Ovary (tissue), 7 donors: ENCODE measurements at regions not wholly inside any gene's neighbourhood (a gene's known extent, or its start where the extent isn't known, plus 50 kb on each side); places are given as distances from the start of the nearest gene placed in this dataset.

Experiments used
- DNase-seq, 5 donors: peaks; one replicate each; pipeline ENCODE4 v3.0.0-alpha.2; 2019 to 2020
- H3K27ac ChIP-seq, 2 donors: fragments of 200-600 bp; one replicate each; pipeline versions ENCODE4 v1.5.1 to v1.8.0; 2019 to 2022
- H3K27me3 ChIP-seq: fragments of 200-600 bp; one replicate; pipeline ENCODE4 v1.8.0; 2022
- H3K36me3 ChIP-seq: fragments of 200-600 bp; sonication (generic); one replicate; pipeline ENCODE4 v1.5.1; 2019
- H3K4me1 ChIP-seq: one replicate; pipeline ENCODE4 v1.8.1; 2013; ENCODE audit warnings: mild to moderate bottlenecking, moderate library complexity; ENCODE audit not compliant: insufficient read depth
- H3K4me3 ChIP-seq: fragments of 200-600 bp; sonication (generic); one replicate; pipeline ENCODE4 v1.5.1; 2017
- H3K9me3 ChIP-seq, 2 donors: fragments of 200-600 bp in 1 of 2; sonication (generic) in 1 of 2; one replicate each; pipeline versions ENCODE4 v1.5.1 to v1.8.1; 2013 to 2019; ENCODE audit warnings: mild to moderate bottlenecking in 1 of 2, moderate library complexity in 1 of 2
- CTCF ChIP-seq, 3 donors: fragments of 450-650 bp in 2 of 3; fragments of 200-600 bp in 1 of 3; IDR thresholded peaks; one replicate each; pipeline versions ENCODE4 v1.5.1 to v1.8.0; 2016 to 2022; ENCODE audit warnings: antibody characterized with exemption in 3 of 3, mild to moderate bottlenecking in 1 of 3
- EP300 ChIP-seq: sonication (generic); formaldehyde crosslinking; IDR thresholded peaks from one replicate; pipeline ENCODE4 v1.6.1; 2017; ENCODE audit warnings: antibody characterized with exemption
- POLR2A ChIP-seq: fragments of 450-650 bp; IDR thresholded peaks from one replicate; pipeline ENCODE4 v1.6.1; 2017; ENCODE audit warnings: antibody characterized with exemption, mild to moderate bottlenecking, moderate library complexity
- WGBS, 3 donors: extraction: QIAGEN DNeasy Blood & Tissue Kit in 1 of 3; methylation state at CpG; one replicate each; pipeline versions ENCODE4 v1.1.5 to v1.1.7; 2013 to 2017; 5-methylcytosine and 5-hydroxymethylcytosine counted together
- intact Hi-C, 4 donors: fragments of 100-400 bp; cut with DNase I; formaldehyde crosslinking; loops; one replicate each; pipeline versions ENCODE4 v1.11.0 to v1.15.1; 2022 to 2023
- donor health status: DM: no; HTN: no; CAD: no; lungs with moderate emphysema.
- donor health status: DM: no; HTN: no; CAD: no.
- donor health status: Bipolar disorder and iron deficiency.
- donor health status: DM: no; HTN: no; CAD: no.
- donor health status: DM: yes; HTN: yes; CAD: no.

- H3K4me1 ChIP-seq: no peaks in the 10 kb centered on the region
- no peak overlapping the region for H3K4me3 ChIP-seq
- no peak for DNase-seq
- WGBS, 3 donors: 64 to 82% (median 73%) methylated on average over 3 of the region's 3 CpGs
- TF ChIP-seq POLR2A (no peak), CTCF (IDR thresholded peaks at IDR 0.05) (no peak), EP300 (no peak)
- no peaks in the 10 kb centered on the region for H3K9me3 ChIP-seq
- H3K27me3 ChIP-seq: no peaks in the 10 kb centered on the region
- H3K36me3 ChIP-seq: no peaks in the 10 kb centered on the region
- no peak overlapping the region for H3K27ac ChIP-seq
- intact Hi-C loops: no loop called here
Measured at GRCh38 chr11:39917256-39917655, 1542.2 kb downstream of the LRRC4C start.

DNA sequence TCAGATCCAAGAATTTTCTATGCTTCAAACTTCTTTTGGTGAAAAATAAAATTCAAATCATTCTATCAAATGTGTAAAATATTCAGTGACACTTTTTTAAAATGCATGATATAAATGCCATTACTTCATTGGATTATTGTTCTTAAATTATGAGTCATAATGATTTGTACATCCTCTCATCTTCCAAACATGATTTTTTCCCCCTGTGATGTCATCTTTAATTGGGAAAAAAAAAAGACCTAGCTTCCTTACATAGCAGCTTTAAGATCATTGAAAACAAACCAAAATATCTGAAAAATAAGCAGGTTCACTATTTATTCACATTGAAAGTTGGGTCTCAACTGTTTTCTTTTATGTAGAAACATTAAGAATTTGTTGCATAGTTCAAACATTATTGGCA is 1549.4 kb downstream of the LRRC4C start:
- Histone ChIP-seq H3K36me3 (no peaks in the 10 kb centered on the region), H3K4me1 (no peaks in the 10 kb centered on the region), H3K4me3 (no peak overlapping the region), H3K27ac (no peak overlapping the region), H3K27me3 (no peaks in the 10 kb centered on the region), H3K9me3 (no peaks in the 10 kb centered on the region)
- TF ChIP-seq CTCF (IDR thresholded peaks at IDR 0.05) (no peak), EP300 (no peak), POLR2A (no peak)
- no peak for DNase-seq
- intact Hi-C loops: no loop called here

DNA sequence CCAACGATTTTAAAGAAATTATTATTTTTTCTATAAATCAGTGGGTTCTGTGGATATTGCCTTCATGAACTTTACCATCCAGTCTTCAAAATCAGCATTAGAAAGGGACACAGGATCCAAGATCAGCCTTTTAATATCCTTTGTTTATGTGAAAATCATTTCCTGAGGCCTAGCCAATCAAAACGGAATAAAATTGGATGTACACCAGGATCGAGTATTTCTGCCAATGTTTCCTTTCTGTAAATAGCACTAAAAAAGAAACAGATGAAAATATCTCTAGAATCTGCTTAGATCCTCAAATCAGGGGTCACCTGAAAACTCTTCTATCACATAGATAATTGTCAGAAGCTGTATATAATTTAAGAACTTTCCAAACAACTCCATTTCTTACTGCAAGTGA is 1598.5 kb downstream of the LRRC4C start:
- DNase-seq: no peak
- 6 to 18% (median 8%) methylated on average over 3 of the region's 3 CpGs for WGBS, 3 donors
- Histone ChIP-seq H3K27me3 (no peaks in the 10 kb centered on the region), H3K27ac (no peak overlapping the region), H3K36me3 (no peaks in the 10 kb centered on the region), H3K9me3 (no peaks in the 10 kb centered on the region), H3K4me1 (no peaks in the 10 kb centered on the region), H3K4me3 (no peak overlapping the region)
- intact Hi-C loops: no loop called here
- TF ChIP-seq EP300 (no peak), CTCF (IDR thresholded peaks at IDR 0.05) (no peak), POLR2A (no peak)

GRCh38 chr11:39817241-39817640 is 1642.2 kb downstream of the LRRC4C start:
- WGBS, 3 donors: 28 to 30% (median 29%) methylated on average over 2 of the region's 2 CpGs
- no peaks in the 10 kb centered on the region for H3K27me3 ChIP-seq
- H3K27ac ChIP-seq: no peak overlapping the region

GRCh38 chr11:39810358-39810757 is 1649.1 kb downstream of the LRRC4C start:
- Histone ChIP-seq H3K27me3 (no peaks in the 10 kb centered on the region), H3K4me1 (no peaks in the 10 kb centered on the region), H3K27ac (no peak overlapping the region), H3K9me3 (no peaks in the 10 kb centered on the region), H3K4me3 (no peak overlapping the region), H3K36me3 (no peaks in the 10 kb centered on the region)
- 53 to 66% (median 57%) methylated on average over 4 of the region's 4 CpGs for WGBS, 3 donors
- intact Hi-C loops: no loop called here
- no peak for TF ChIP-seq EP300
- TF ChIP-seq POLR2A: no peak
- TF ChIP-seq CTCF (IDR thresholded peaks at IDR 0.05): no peak
- no peak for DNase-seq

More at GRCh38 chr11:39817241-39817640, 1642.2 kb downstream of the LRRC4C start:
- intact Hi-C loops: no loop called here
- TF ChIP-seq EP300: no peak
- Histone ChIP-seq H3K9me3 (no peaks in the 10 kb centered on the region), H3K4me3 (no peak overlapping the region), H3K36me3 (no peaks in the 10 kb centered on the region), H3K4me1 (no peaks in the 10 kb centered on the region)
- DNase-seq: no peak
